ENCODE measurements at regions not wholly inside any gene's neighbourhood (a gene's known extent, or its start where the extent isn't known, plus 50 kb on each side); places are given as distances from the start of the nearest gene placed in this dataset.

- no peak for DNase-seq
Observed at GRCh38 chr7:14960721-14961120, 58.2 kb upstream of the DGKB start.

DNA sequence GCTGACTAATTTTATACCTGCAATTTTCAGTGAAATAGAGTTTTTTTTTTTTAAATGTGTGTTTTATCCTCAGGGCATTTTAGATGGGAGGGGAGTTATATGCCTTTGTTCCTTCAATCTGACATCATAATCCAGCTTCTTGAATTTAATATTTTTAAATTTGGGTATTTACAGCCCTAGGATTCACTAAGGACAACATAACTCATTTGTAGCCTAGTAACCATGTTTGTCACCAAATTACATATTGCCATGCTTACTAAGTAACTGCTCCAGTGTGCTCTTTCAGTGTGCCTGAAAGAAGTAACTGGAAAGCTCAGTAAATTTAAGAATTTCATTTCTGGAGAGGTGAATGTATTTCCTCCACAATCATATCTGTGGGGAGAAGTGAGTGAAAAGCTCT is 56.8 kb upstream of the DGKB start:
- DNase-seq: no peak

DNA sequence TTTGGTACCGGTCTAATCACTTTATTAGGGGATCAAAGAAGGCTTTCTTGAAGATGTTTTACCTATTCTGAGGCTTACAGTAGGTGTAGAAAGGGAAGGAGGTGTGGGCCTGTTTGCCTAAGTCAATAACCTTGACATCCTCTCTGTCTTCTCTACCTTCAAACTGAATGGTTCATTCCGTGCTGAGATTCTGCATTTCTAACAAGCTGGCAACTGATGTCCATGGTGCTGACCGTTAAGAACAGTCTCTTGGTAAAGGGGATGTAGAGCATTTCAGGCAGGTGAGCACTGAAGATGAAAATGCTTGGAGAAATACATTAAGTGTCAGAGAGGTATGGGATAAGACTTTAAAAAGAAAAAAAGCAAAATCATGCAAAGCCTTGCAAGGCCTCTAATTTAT is 51.5 kb upstream of the DGKB start:
- DNase-seq: no peak

Data from right hindlimb (tissue), 1 donor.